ENCODE measurements at regions not wholly inside any gene's neighbourhood (a gene's known extent, or its start where the extent isn't known, plus 50 kb on each side); places are given as distances from the start of the nearest gene placed in this dataset.
A peak's percentile ranks its signal among the peaks of the same experiment; 100 is the strongest.

DNA sequence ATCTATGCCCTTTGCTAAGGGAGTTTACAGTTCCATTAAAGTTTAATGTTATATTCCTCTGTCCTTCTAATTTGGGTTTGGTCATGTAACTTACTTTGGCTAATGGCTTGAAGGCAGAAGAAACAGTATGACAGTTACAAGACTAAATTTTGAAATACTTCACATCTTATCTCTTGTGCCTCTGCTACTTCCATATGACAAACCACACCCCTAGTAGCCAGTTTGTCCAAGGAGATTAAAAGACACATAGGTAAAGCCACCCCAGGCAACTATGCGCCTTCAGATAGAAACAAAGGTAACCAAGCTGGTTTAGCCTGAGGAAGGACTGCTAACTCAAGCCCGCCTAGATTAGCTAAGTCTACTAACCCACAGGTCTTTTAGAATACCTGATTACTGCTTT is 273.4 kb upstream of the MIR17HG start:
- Histone ChIP-seq H3K4me1 (replicated peaks in 1 of 2; ENCODE audit: control insufficient read depth in 2 of 2, insufficient read depth in 2 of 2, low read length in 2 of 2) (no peaks in the 10 kb centered on the region), H3K36me3 (ENCODE audit: control insufficient read depth, insufficient read depth, low read length) (no peaks in the 10 kb centered on the region), H3K9ac (ENCODE audit: insufficient read depth in 1 of 2, low read depth in 2 of 2, low read length in 2 of 2) (no peak overlapping the region), H3K27me3 (ENCODE audit: control insufficient read depth in 2 of 2, insufficient read depth in 2 of 2, low read length in 2 of 2) (no peaks in the 10 kb centered on the region), H3K9me3 (replicated peaks; ENCODE audit: control insufficient read depth, insufficient read depth, low read depth, low read length) (no peaks in the 10 kb centered on the region), H4K20me1 (replicated peaks; ENCODE audit: control insufficient read depth, insufficient read depth, low read length) (no peaks in the 10 kb centered on the region), H3K4me3 (no peak overlapping the region), H3K4me2 (ENCODE audit: insufficient read depth, low read length) (no peak overlapping the region), H3K79me2 (ENCODE audit: control insufficient read depth, insufficient read depth, low read length) (no peaks in the 10 kb centered on the region), H3K27ac (ENCODE audit: extremely low read depth, low read depth, low read length) (no peak overlapping the region), H3K9me1 (ENCODE audit: control insufficient read depth, insufficient read depth, low read length) (no peaks in the 10 kb centered on the region), H2AFZ (ENCODE audit: low read depth, low read length) (no peak overlapping the region)
- ChIA-PET POLR2A (no interaction called here), CTCF (ENCODE audit: low intra/inter-chr PET ratio) (no interaction called here)
- intact Hi-C loops (cut with micrococcal nuclease) (no loop called here), in situ Hi-C loops (cut with MboI) (no loop called here)
- ATAC-seq: no peak
- FAIRE-seq: no peak
- no peak for DNase-seq (ENCODE audit: extremely low read depth in 1 of 4, low spot score in 3 of 4)
- no peak for TF ChIP-seq TCF3 (CRISPR knock-in tag; IDR thresholded peaks at IDR 0.05)
- 0 out of 2 replicates have a peak, but pooled peaks have one; percentile 3 for TF ChIP-seq ZNF507 (tag; conservative IDR thresholded peaks at IDR 0.05)
- no TSS peak for BruUV-seq (replicated peaks)
- WGBS (ENCODE audit: insufficient coverage, low coverage, missing lambda C conversion rate): 0% methylated on average over 2 of the region's 2 CpGs

DNA sequence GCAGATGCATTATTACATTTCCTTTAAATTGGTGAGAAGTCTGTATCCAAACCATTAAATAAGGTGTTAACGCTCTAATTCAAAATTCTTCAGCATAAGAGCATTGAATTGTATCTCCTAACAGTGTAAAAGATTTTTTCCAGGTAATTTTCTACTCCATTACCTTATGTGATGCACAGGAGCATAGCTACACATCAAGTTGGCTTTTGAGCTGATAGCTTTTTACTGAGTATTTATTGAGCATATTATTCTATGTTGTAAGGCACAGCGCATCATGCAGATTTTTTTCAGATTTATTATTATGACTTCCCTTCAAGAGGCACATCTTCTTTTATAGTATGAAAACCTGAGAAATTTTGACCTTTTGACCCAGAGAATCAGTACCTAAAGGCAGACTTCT is 270.7 kb upstream of the MIR17HG start:
- FAIRE-seq (no peak), ATAC-seq (no peak), DNase-seq (ENCODE audit: extremely low read depth in 1 of 4, low spot score in 3 of 4) (no peak)
- no TSS peak for BruUV-seq (replicated peaks)
- no peaks in the 10 kb centered on the region for H3K27me3 ChIP-seq (ENCODE audit: control insufficient read depth in 2 of 2, insufficient read depth in 2 of 2, low read length in 2 of 2)
- no peak overlapping the region for H3K9ac ChIP-seq (ENCODE audit: insufficient read depth in 1 of 2, low read depth in 2 of 2, low read length in 2 of 2)
- POLR2A ChIA-PET: no interaction called here
- H3K4me1 ChIP-seq (replicated peaks in 1 of 2; ENCODE audit: control insufficient read depth in 2 of 2, insufficient read depth in 2 of 2, low read length in 2 of 2): no peaks in the 10 kb centered on the region
- no peak overlapping the region for H2AFZ ChIP-seq (ENCODE audit: low read depth, low read length)
- no peak overlapping the region for H3K4me2 ChIP-seq (ENCODE audit: insufficient read depth, low read length)
- H3K9me1 ChIP-seq (ENCODE audit: control insufficient read depth, insufficient read depth, low read length): no peaks in the 10 kb centered on the region
- in situ Hi-C loops (cut with MboI): no loop called here
- no peaks in the 10 kb centered on the region for H4K20me1 ChIP-seq (replicated peaks; ENCODE audit: control insufficient read depth, insufficient read depth, low read length)
- no peak overlapping the region for H3K27ac ChIP-seq (ENCODE audit: extremely low read depth, low read depth, low read length)
- H3K79me2 ChIP-seq (ENCODE audit: control insufficient read depth, insufficient read depth, low read length): no peaks in the 10 kb centered on the region
- 3% methylated on average over 2 of the region's 2 CpGs for WGBS (ENCODE audit: insufficient coverage, low coverage, missing lambda C conversion rate)
- intact Hi-C loops (cut with micrococcal nuclease): no loop called here
- H3K9me3 ChIP-seq (replicated peaks; ENCODE audit: control insufficient read depth, insufficient read depth, low read depth, low read length): no peaks in the 10 kb centered on the region
- no peaks in the 10 kb centered on the region for H3K36me3 ChIP-seq (ENCODE audit: control insufficient read depth, insufficient read depth, low read length)
- no peak overlapping the region for H3K4me3 ChIP-seq
- CTCF ChIA-PET (ENCODE audit: low intra/inter-chr PET ratio): no interaction called here
- TF ChIP-seq ZNF507 (tag; conservative IDR thresholded peaks at IDR 0.05) (peak; percentile 5; the same call in 1 of the 2 replicates), ZNF785 (CRISPR knock-in tag; IDR thresholded peaks at IDR 0.05) (no peak), HDAC1 (IDR thresholded peaks at IDR 0.05) (no peak), CHD4 (IDR thresholded peaks at IDR 0.05; ENCODE audit: insufficient read depth, insufficient replicate concordance, low read depth, low read length, poor library complexity, severe bottlenecking) (no peak), MCM5 (IDR thresholded peaks at IDR 0.05; ENCODE audit: low read depth) (no peak), HNRNPL (IDR thresholded peaks at IDR 0.05; ENCODE audit: low read depth, low read length) (no peak), CBX5 (IDR thresholded peaks at IDR 0.05; ENCODE audit: borderline replicate concordance, low read depth) (no peak), HES1 (IDR thresholded peaks at IDR 0.05; ENCODE audit: low read depth) (no peak), TOE1 (IDR thresholded peaks at IDR 0.05; ENCODE audit: borderline replicate concordance) (no peak), TOE1 (CRISPR knock-in tag; IDR thresholded peaks at IDR 0.05; ENCODE audit: borderline replicate concordance, low read depth) (no peak), PHB2 (IDR thresholded peaks at IDR 0.05; ENCODE audit: low read depth) (no peak), TAF15 (IDR thresholded peaks at IDR 0.05; ENCODE audit: low read depth, low read length) (no peak), ZNF41 (CRISPR knock-in tag; conservative IDR thresholded peaks at IDR 0.05) (no peak), WHSC1 (IDR thresholded peaks at IDR 0.05; ENCODE audit: low read length) (no peak), ZNF354B (CRISPR knock-in tag; IDR thresholded peaks at IDR 0.05) (no peak), TGIF2 (CRISPR knock-in tag; IDR thresholded peaks at IDR 0.05) (0 out of 2 replicates have a peak, but pooled peaks have one; percentile 54)
- TF ChIP-seq, protein P1, sequence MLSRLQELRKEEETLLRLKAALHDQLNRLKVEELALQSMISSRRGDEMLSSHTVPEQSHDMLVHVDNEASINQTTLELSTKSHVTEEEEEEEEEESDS (CRISPR knock-in tag; IDR thresholded peaks at IDR 0.05): no peak

Data from K562 (cell line).